Lung microvascular endothelial cell (primary cell): ENCODE measurements at regions not wholly inside any gene's neighbourhood (a gene's known extent, or its start where the extent isn't known, plus 50 kb on each side); places are given as distances from the start of the nearest gene placed in this dataset.

ENCODE experiments used
- DNase-seq, 2 donors: peaks; one replicate each; pipeline versions ENCODE4 v3.0.0 to v3.0.0-alpha.2; 2010; ENCODE audit warnings: low read depth in 2 of 2

GRCh38 chr3:161999846-162000245 lies 503.2 kb downstream of the OTOL1 start:
- no peak for DNase-seq

DNA sequence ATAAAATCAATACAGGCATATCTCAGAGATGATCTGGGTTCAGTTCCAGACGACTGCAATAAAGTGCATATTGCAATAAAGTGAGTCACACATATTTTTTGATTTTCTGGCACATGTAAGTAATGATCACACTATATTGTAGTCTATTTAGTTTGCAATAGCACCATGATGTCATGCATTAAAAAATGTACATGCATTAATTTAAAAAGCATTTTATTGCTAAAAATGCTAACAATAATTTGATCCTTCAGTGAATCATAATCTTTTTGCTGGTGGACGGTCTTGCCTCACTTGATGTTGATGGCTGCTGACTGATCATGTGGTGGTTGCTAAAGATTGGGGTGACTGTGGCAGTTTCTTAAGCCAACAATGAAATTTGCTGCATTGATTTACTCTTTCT lies 511.1 kb downstream of the OTOL1 start:
- DNase-seq: no peak

- no peak for DNase-seq
Observed at GRCh38 chr3:162012633-162013032, 516.0 kb downstream of the OTOL1 start.

GRCh38 chr3:162014284-162014683 lies 517.7 kb downstream of the OTOL1 start:
- DNase-seq: no peak

- DNase-seq: no peak
Observed at GRCh38 chr3:162015856-162016255, 519.2 kb downstream of the OTOL1 start.

- no peak for DNase-seq
Observed at GRCh38 chr3:162019817-162020216, 523.2 kb downstream of the OTOL1 start.

GRCh38 chr3:162021206-162021605 lies 524.6 kb downstream of the OTOL1 start:
- no peak for DNase-seq

DNA sequence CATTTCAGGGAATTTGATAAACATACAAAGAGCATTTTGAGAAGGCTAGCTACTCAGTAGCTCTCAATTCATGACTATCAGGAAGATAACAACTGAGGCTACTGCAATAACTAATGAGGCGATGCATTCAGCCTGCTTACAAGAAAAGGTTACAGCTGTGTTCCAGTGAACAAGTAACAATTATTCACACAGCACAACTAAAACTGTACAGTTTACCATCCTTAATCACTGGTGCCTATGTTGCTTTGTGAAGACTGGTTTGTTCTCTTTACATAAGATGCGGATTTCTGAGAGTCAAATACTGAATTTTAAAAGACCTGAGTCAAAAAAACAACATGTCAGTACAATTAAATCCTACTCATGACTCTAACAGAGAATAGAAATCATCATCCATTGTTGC lies 526.3 kb downstream of the OTOL1 start:
- DNase-seq: no peak

DNA sequence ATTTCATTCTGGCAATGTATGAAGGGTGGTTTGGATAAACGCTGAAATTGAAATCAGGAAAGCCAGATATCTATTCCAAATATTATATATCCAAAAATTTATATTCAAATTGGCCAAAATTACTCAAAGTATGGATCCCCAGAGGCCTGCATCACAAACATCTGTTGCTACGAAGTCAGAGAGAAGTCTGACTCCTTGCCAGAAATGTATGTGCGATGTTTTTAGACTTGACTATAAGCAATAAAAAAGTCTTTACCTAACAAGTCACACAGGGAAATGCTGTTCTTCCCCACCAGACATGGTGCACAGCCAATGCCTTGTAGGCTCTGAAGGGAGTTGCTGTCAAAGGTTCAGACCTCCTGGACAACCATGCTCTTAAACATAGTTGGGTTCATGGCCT lies 533.1 kb downstream of the OTOL1 start:
- no peak for DNase-seq

- DNase-seq: no peak
Observed at GRCh38 chr3:162034368-162034767, 537.8 kb downstream of the OTOL1 start.

GRCh38 chr3:162041622-162042021 lies 545.0 kb downstream of the OTOL1 start:
- DNase-seq: no peak

- no peak for DNase-seq
Observed at GRCh38 chr3:162052636-162053035, 556.0 kb downstream of the OTOL1 start.

DNA sequence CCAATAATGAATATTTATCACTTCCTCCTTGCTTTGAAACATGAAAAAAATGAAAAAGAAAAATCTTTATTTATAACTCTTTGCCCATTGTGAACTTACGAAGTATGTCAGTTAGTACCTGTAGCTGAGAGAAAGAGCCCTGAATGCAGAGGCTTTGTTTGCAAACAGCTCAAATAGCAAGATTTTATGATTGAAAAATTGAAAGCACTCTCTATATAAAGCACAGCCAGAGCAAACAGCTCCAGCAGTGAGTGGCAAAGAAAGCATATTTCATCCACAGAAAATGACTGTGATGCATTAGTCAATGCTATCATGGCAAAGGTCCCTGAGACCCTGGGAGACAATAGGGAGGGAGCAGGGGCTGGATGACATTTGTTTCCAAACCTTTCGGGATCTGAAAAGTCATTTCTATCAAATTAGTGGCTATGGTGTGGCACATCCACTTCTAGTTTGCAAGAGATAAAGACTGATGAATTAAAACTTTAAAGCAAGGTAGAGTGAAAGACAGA lies 576.1 kb downstream of the OTOL1 start:
- DNase-seq: no peak

GRCh38 chr3:162073422-162073975 lies 576.9 kb downstream of the OTOL1 start:
- no peak for DNase-seq

DNA sequence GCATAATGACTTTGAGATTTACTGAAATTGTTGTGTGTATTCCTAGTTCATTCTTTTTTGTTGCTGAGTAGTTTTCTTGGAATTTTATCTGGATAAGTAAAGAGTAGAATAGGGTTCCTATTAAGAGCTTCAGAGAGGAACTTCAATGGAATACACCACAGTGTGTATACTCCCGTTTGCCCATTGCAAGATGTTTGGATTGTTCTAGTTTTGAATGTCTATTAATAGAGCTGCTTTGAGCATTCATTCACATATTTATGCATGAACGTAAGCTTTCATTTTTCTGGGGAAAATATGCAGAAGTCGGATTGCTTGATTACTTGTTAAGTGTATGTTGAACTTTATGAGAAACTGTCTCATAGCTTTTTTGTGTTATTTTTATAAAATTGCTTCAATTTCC lies 580.5 kb downstream of the OTOL1 start:
- DNase-seq: no peak

DNA sequence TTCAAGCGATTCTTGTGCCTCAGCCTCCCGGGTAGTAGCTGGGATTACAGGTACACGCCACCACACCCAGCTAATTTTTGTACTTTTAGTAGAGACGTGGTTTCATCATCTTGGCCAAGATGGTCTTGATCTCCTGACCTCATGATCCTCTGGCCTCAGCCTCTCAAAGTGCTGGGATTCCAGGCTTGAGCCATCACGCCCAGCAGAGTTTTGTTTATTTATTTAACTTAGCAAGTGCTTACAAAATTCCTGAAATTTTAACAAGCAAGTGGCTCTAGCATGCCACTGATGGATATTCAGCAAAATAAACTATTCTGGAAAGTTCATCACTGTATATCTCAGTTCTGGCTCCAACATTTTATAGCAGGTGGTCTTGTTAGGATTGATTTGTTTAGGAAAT lies 585.9 kb downstream of the OTOL1 start:
- DNase-seq: no peak

DNA sequence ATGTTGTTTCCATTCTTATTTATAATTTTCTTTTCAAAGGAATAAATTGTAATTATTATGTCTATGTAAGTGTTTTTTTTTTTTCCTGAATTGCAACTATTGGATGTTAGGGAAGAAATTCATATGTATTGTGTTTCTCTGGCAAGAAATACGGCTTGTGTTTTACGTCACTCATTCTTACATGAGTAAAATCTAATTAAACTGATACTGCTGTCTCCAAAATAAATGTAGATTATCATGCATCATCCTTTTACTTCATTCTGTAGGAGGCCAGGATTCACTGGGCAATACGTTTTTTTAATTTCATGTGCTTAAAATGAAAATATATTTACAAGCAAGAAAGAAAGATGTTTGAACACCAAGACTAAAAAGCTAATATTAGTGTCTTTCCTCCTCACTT lies 590.8 kb downstream of the OTOL1 start:
- no peak for DNase-seq

- no peak for DNase-seq
Observed at GRCh38 chr3:162092751-162093150, 596.1 kb downstream of the OTOL1 start.

GRCh38 chr3:162094301-162094700 lies 597.7 kb downstream of the OTOL1 start:
- DNase-seq: no peak

DNA sequence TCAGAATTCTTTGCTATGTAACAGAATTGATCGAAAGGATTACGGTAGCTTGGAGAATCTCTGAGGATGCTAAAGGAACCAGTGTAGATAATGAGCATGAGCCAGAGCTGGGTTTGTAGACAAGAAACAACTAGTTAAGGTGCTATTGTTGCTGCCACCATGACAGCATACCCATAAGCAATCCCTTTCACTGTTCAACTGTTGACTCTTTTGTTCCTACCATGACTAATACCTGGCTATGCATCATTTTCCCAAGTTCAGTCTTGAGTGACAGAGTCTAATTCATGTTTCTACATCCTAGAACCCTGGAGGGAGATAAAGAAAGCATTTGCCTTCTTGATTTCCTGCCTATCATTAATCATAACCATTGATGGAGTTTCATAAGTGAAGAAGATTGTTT lies 600.3 kb downstream of the OTOL1 start:
- no peak for DNase-seq

GRCh38 chr3:162103808-162104207 lies 607.2 kb downstream of the OTOL1 start:
- DNase-seq: no peak

- no peak for DNase-seq
Observed at GRCh38 chr3:162111861-162112260, 615.3 kb downstream of the OTOL1 start.

DNA sequence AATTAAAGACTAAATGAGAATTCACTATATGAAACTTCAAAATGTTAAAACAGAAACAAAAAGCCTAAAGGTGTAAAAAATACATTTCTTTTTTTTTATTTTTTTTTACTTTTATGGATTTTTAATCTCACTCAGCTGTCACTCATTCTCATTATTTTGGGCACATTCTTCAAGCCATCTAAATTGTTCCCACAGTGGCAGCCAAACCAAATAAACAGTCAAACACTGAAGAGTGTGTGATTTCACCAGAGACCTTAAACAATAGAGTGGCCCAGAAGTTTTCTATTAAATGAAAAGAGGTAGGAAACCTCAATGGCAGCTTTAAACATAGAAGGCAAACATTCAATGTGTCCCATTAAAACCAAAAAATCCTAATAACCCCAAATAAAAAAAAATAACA lies 616.1 kb downstream of the OTOL1 start:
- DNase-seq: no peak

DNA sequence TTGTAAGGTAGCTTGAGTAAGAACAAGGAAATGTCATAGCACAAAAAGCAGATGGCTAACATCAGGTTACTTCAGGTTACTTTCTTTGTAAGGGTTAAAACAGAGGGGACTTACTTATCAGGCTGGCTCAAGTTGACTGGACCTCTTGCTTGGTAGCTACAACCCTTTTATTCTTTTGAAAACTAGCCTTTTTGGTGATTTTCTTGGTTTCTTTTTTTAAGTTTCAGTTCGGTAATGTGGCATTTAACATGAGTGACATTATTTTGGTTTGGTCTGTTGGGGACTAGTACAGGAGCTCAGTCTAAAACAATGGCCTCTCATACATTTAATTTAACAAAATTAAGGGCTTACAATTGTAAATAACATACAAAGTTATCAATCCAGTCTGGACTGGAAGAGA lies 621.4 kb downstream of the OTOL1 start:
- DNase-seq: no peak
